Retina (tissue), 1 donor: ENCODE measurements at regions not wholly inside any gene's neighbourhood (a gene's known extent, or its start where the extent isn't known, plus 50 kb on each side); places are given as distances from the start of the nearest gene placed in this dataset.
"Not testable (repeated sequence)": the region's sequence is repeated elsewhere in the genome, so short reads cannot be mapped to it uniquely, and the experiment has no call there.

Source experiments
- DNase-seq: peaks from one replicate; pipeline ENCODE4 v3.0.0-alpha.2; 2016

DNA sequence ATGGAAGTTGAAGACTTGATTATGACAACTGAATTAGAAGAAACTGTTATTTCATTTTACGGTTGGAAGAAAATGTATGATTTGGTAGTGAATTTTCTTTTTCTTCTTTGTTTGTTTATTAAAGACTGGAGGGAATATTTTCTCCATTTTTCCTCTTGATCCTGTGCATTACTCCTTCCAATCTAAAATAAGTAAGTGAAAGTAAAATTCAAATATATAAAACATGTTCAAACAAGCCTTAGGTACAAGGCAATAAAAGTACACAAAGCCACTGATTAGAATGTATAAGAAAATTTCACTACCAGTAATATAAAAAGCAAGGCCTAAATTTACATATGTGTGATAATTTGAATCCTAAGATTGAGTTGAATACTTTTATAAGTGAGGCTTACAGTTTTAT, 181.2 kb upstream of the MME start:
- no peak for DNase-seq

GRCh38 chr3:154898443-154898842, 181.7 kb upstream of the MME start:
- DNase-seq = no peak

- DNase-seq = no peak
These were observed 186.3 kb upstream of the MME start for GRCh38 chr3:154893813-154894212.

- no peak for DNase-seq
These were observed 190.9 kb upstream of the MME start for GRCh38 chr3:154889227-154889634.

DNA sequence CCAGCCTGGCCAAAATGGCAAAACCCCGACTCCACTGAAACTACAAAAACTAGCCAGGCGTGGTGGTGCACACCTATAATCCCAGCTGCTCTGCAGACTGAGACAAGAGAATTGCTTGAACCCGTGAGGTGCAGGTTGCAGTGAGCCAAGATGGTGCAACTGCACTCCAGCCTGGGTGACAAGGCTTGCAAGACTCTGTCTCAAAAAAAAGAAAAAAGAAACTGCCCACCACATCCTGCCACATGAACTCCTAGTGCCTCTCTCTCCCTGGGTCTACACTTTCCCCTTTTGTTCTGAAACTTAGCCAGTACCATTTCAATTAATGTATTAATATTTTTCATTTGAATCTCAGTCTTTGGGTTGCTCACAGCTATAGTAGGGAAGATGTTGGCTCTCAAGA, 192.2 kb upstream of the MME start:
- no peak for DNase-seq

DNA sequence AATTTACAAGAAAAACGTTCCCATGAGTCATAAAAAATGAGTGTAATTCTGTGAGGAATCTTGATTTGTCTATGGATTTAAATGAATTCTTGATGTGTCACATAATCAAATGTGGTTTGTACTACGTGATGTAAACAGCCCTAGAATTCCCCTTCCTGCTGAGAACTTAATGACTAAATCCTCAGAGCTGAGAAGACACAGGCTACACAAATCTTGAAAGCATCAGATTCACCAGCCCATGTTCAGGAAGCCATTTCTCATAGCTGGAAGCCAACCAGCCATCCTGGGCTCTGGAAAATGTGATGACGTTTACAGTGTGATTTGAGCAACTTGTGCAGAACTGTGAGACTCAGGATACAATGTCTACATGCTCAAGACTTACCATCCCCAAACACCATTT, 193.7 kb upstream of the MME start:
- no peak for DNase-seq

DNA sequence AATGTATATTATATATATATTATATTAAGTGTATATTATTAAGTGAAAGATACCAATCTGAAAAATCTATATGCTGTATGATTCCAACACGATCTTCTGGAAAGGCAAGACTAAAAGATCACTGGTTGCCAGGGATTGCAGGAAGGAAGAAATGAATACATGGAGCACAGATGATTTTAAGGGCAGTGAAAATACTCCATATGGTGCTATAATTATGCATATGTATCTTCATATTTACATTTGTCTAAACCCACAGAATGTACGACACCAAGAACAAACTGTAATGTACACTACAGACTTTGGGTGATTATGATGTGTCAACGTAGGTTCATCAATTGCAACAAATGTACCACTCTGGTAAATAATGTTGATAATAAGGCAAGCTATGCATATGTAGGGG, 194.7 kb upstream of the MME start:
- no peak for DNase-seq

DNA sequence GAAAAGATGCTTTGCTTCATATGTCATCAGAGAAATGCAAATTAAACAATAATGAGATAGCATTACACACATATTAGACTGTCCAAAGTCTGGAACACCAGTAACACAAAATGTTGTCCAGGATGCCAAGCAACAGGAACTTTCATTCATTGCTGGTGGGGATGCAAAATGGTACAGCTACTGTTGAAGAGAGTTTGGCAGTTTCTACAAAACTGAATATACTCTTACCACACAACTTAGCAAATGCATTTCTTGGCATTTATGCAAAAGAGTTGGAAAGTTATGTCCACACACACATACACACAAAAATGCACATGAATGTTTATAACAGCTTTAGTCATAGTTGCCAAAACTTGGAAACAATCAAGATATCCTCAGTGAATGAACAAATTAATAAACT, 195.2 kb upstream of the MME start:
- DNase-seq = no peak

DNA sequence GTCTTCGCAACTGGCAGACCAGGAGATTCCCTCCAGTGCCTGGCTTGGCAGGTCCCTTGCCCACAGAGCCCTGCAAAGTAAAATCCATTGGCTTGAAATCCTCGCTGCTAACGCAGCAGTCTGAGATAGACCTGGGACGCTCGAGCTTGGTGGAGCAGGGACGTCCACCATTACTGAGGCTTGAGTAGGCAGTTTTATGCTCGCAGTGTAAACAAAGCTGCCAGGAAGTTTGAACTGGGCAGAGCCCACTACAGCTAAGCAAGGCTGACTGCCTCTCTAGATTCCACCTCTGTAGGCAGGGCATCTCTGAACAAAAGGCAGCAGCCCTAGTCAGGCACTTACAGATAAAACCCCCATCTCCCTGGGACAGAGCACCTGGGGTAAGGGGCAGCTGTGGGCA, 205.0 kb upstream of the MME start:
- no peak for DNase-seq

DNA sequence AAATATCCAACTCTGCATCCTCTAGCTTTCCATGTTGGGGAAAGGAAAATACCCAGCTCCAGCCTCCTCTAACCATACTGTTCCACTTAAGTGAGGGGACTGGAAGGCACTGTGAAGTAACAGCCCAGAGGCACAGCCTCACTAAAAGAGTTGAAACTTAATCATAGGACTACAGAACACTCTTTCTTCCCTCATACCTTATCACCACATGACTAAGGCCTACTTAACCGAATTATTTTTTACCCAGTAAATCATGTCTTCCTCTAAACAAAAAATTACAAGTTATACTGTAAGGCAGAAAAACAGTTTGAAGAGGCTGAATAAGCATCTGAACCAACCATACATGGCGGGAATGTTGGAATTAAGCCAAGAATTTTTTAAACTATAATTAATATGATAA, 207.4 kb upstream of the MME start:
- DNase-seq = no peak

GRCh38 chr3:154872074-154872473, 208.0 kb upstream of the MME start:
- DNase-seq = no peak

GRCh38 chr3:154864947-154865346, 215.2 kb upstream of the MME start:
- DNase-seq = no peak

- DNase-seq = no peak
These were observed 217.9 kb upstream of the MME start for GRCh38 chr3:154862265-154862664.

- not testable (repeated sequence) for DNase-seq
These were observed 227.1 kb upstream of the MME start for GRCh38 chr3:154852998-154853397.

GRCh38 chr3:154852515-154852914, 227.6 kb upstream of the MME start:
- DNase-seq = no peak

- no peak for DNase-seq
These were observed 228.5 kb upstream of the MME start for GRCh38 chr3:154851644-154852043.

GRCh38 chr3:154850921-154851320, 229.2 kb upstream of the MME start:
- DNase-seq = no peak

DNA sequence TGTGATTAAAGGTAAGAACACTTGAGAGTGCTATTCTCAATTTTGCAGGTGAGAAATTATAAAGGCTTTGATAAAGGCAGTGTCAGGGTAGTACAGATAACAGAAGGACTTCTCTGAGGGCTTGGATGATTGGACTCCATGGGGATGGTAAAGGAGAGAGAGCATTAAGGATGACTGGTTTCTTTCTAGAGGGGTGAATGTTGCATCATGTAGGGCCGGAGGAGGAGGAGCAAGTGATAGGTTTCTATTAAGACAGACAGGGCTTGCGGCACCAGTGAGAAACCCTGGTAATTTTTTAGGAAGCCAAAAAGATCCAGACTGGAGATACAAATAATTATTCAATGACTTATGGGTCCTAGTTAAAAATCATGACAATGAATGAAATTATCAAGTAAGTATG, 230.7 kb upstream of the MME start:
- DNase-seq = no peak

DNA sequence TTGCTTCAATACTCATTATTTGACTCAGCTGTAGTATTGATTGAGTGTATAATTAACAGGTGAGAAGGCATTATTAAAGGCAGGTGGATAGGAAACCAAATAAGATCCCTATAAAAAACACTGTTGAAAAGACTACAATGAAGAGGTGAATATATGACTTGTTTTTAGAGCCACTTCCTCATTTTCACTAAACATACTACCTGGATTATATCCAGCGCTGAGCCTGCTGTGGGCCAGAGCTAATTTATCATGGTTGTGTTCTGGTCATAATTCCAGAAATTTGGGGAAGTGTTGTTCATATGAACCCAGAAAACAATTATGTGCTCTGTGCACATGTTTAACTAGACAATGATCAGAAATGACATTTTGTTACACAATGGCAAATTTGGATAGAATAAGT, 235.3 kb upstream of the MME start:
- DNase-seq = peak; percentile 8

DNA sequence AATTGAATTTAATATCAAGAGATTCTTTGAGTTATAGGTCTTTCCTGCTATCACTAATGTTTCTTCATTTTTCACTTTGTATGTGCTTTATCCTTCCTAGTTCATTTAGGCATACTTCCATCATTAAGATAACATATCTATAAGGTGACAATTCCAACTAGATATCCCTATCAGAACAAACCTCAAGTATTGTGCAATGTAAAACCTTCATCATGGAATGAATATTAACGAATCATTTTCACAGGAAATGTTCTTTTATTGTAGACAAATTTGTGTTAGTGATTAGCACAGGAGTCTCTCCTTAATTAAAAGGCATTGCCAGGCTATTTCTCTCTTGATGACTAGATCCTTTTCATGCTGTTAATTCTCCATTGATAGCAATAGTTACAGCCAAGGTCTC, 236.5 kb upstream of the MME start:
- DNase-seq = no peak

DNA sequence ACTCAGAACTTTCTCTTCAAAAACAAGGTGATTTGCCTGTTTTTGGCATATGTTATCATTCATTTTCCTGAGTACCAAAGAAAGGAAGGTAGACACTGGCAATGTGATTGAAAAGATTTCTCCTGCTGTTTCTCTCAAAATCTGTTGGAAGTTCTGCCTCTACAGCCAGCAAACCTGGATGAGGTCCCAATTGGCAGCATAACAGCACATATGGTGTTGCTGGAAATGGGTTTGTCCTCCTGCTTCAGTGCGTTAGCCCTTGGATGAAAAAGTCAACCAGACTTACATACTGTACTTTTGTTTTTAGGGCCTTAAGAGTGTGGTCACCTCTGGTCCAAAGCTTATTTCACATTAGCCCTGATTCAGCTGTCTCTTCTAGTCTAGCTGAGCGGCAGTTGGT, 237.6 kb upstream of the MME start:
- no peak for DNase-seq

DNA sequence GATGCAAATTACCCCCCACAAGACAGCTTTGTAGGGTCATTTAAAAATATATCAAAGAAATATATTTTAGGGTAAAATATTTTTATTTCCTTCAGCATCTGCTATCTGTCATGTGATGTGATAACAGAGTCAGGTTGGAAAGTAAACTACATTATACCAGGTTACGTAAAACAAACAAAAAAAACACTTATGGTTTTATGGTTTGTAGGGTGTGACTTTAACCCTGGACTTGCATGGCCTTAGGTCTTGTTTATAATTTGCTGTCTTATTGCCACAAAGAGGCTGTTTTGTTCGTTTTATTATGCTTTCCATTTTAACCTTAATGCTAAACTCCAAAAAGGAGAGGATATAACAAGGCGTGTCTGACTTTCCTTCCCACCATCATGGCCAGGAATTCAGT, 244.5 kb upstream of the MME start:
- no peak for DNase-seq

GRCh38 chr3:154834831-154835230, 245.3 kb upstream of the MME start:
- not testable (repeated sequence) for DNase-seq

- DNase-seq = no peak
These were observed 250.2 kb upstream of the MME start for GRCh38 chr3:154829929-154830328.

- DNase-seq = no peak
These were observed 260.6 kb upstream of the MME start for GRCh38 chr3:154819491-154819890.

- no peak for DNase-seq
These were observed 261.4 kb upstream of the MME start for GRCh38 chr3:154818676-154819255.
